Activated CD4-positive, alpha-beta T cell treated with anti-CD3 and anti-CD28 coated beads, Interleukin-2, Interleukin-4, amounts not matched to agents 100 ng/mL and 50 ng/mL, durations not matched to agents 16 hours and 8 hours (primary cell): ENCODE measurements at regions not wholly inside any gene's neighbourhood (a gene's known extent, or its start where the extent isn't known, plus 50 kb on each side); places are given as distances from the start of the nearest gene placed in this dataset.
"Not testable (repeated sequence)": the region's sequence is repeated elsewhere in the genome, so short reads cannot be mapped to it uniquely, and the experiment has no call there.

Experiments used
- DNase-seq: peaks from one replicate; pipeline ENCODE4 v3.0.0-alpha.2; 2020; ENCODE audit warnings: low spot score

DNA sequence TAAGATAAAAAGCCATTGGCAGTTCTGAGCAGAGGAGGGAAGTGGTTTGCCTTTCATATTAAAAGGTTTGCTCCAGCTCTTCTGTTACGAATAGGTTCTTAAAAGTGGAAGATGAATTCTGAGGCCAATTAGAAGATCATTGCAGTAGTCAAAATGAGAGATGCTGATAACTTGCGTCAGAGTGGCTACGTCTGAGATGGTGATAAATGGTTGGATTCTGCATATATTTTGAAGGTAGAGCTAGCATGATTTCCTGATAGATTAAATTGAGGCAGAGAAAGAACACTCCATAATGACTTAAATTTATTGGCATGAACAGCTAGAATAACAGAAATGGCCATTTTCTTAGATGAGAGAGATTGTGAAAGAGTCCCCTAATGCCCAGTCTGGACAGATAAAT lies 652.6 kb downstream of the DACH1 start:
- no peak for DNase-seq

- DNase-seq, result no peak
Measured at GRCh38 chr13:71213252-71213821, 653.7 kb downstream of the DACH1 start.

DNA sequence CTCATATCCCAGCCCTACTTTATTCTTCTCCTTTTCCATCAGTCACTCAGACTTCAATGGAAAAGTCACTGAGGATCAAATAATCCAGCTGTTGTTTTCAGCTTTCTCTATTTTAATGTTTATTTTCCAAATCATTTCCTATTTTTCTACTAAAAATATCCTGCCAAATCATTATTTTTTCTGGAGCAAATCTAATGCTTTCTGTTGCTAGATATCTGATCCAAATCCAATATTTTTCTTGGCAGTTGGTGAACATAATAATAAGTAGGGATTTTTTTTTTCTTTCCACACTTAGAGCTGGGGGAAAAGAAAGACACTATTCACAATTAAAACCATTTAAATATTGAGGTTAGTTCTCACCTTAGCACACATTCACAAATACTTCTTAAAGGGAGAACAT lies 656.1 kb downstream of the DACH1 start:
- no peak for DNase-seq

GRCh38 chr13:71209217-71209616 lies 657.8 kb downstream of the DACH1 start:
- DNase-seq, result no peak

- not testable (repeated sequence) for DNase-seq
Measured at GRCh38 chr13:71184583-71184982, 682.4 kb downstream of the DACH1 start.

- not testable (repeated sequence) for DNase-seq
Measured at GRCh38 chr13:71183352-71183751, 683.7 kb downstream of the DACH1 start.

DNA sequence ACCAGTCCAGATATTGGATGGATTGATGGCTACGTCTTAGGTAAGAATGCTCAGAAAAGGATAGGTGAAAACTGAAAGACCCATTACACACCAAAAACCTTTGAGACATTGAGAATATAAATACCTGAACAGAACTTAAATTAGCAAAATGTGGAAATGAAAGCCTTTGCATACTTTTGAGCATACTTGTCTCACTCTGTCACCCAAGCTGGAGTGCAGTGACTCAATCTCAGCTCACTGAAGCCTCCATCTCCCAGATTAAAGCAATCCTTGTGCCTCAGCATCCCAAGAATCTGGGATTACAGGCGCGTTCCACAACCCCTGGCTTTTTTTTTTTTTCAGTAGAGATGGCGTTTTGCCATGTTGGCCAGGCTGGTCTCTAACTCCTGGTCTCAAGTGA lies 695.3 kb downstream of the DACH1 start:
- DNase-seq, result no peak

DNA sequence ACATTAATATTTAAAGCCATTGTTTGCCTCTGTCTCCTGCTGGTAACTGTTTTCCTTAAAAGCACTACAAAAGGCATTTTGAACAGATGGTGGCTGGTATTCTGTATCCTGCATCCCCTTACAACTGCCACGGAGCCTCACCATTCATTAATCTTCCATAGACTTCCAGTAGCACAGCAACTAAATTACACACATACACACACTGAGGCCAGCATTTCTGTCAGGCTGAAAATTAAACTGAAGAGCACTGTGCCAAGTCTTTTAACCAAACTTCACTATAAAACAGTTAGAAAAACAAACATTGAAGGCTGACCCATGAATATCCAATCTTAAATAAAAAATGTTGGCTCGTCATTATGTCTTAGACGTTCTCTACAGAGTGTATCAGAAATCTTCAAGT lies 697.8 kb downstream of the DACH1 start:
- no peak for DNase-seq

- no peak for DNase-seq
Measured at GRCh38 chr13:71156550-71156949, 710.5 kb downstream of the DACH1 start.

DNA sequence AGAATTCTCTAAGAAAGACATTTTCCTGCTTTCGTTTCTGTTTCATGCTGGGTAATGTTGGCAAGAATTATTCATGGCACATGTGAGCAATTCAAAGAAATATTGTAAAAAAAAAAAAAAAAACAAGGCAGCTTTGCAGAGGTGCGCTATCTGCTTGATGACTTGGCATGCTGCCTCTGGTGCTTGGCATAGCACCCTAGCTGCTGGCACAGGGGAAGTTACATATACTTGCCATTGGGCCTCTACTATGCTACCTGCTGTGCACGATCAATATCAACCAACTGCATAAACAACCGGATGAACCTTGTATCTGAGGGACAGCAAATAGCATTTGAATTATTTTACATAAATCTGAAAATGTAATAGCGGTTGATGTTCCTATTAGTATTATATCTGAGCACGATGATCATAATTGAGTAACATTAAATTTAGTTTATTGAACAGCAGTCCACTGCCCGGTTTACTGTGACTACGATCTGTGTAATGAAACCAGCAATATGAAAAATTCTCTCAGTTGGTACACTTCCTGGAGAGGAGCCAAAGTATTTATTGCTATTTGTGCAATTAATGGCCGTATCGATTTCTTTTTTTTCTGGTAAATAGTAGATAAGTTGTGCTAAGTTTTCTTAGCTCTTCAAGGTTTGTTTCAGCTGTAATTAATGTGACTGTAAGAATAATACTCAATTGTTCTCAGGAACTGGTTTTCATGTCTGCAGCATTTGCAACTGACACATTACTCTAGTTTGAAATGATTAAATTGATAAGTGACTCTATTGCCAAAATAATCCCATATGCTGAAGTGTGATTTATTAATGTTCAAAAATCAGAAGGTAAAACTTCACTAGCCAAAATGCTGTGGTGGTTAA lies 717.3 kb downstream of the DACH1 start:
- no peak for DNase-seq

GRCh38 chr13:71149046-71149445 lies 718.0 kb downstream of the DACH1 start:
- no peak for DNase-seq

DNA sequence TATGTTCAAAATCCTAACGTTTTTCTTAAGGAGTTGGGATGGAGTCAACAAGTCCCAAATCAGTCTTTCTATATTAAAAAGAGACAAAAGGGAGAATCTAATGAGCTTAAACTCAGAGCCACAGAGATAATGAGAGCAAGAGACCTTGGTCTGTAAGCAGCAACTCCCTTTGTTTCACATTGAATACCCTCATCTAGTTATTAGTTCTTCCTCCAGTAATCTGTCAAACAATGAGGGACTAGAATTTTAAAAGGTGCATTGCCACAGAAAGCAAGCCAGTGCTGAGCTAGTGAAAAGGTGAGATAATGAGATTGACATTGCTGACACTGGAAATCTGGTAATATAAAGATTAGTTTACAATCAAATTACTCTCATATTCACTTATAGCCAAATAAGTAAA lies 718.6 kb downstream of the DACH1 start:
- DNase-seq, result no peak

DNA sequence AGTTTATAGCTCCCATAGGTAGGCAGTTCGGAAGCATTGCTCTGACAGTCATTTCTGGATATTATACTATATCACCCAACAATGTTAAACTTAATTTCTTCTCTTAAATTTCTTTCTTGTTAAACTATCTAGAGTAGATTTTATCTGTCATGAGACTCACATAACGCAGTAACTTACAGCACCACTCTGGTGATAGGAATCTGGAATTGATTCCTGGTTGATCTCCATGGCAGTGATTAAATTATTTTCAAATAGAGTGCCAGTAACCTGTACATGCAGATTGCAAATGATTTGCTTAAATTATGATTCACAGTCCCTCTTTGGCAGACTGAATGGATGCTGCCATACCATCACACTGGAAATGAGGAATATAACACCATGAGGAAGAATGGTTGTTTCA lies 722.1 kb downstream of the DACH1 start:
- DNase-seq, result no peak

- DNase-seq, result no peak
Measured at GRCh38 chr13:71137101-71137500, 729.9 kb downstream of the DACH1 start.

DNA sequence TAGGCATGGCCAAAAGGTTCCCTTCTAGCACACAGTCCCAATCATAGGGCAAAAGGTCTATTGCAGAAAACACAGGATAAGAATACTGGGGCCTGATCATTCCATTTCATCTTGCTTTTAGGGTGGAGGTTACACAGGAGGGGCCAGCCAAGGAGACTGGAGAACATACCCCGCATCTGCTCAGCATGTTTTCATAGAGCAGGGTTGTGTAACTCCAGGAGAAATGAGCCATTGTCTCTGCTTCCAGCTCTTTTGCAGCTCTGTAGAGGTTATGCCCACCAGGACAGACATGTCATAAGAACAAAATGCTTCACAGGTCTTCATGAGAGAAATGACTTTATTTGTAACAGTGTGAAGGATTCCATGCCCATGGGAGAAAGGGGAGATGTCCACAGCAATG lies 742.8 kb downstream of the DACH1 start:
- DNase-seq, result no peak

DNA sequence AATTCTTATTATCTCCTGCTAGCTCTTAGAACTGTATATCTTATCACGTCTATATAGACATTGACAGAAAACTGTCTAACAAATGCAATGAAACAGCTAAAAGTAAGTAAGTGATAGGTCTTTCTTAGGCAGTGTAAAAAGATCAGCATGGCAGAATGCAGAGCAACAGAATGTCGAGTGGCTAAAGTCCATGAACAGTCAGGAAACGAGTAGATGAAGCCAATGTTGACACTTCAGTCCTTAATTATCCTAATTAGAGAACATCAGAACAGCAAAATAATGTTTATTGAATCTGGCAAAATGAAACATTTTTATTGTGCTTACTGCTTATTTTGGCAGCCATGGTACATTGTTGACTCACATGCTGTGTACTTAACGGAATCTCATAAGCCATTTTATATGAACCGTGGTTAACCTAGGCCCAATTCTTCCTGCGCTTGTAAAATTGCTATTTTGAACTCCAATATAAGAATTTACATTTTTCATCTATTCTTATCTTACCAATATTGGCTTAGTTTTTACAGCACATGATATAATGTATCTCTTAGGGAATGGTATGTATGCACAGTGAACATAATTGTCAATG lies 748.1 kb downstream of the DACH1 start:
- no peak for DNase-seq

- no peak for DNase-seq
Measured at GRCh38 chr13:71117920-71118319, 749.1 kb downstream of the DACH1 start.

DNA sequence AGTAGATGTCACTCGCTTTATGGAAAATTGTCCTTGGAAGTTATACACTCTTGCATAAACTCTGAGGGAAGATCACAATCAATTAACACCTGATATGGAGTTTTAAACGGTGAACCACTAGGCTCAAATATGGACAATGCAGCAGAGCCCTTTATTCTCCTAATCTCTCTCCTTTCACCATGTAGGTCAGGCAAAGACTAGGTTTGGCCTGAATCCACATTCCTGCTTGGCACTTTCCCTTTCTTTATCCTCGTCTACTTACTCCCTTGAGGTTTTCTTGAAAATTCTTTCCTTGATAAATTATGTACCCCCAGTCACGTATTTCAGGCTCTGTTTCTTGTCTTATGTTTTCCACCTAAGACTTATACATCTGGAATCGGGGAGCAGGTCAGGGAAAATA lies 751.7 kb downstream of the DACH1 start:
- DNase-seq, result no peak

DNA sequence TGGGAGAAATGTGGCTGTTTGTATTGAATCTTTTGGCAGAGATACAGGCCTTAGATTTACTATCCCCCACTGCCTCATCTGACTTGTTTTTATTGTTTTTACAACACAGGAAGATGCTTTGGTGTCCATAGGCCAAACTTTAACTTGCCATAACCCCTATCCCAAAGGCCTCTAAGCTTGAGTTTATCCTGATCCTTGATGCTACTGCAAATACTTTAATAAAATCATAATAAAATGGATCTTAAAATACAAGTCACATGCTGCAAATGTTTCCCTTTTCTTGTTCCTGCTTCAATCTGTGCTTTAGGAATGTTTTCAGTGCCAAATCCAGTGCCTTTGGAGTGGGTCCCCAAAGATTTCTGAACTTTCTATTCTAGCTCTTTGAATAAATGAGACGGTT lies 770.6 kb downstream of the DACH1 start:
- no peak for DNase-seq

GRCh38 chr13:71090990-71091389 lies 776.0 kb downstream of the DACH1 start:
- DNase-seq, result no peak

DNA sequence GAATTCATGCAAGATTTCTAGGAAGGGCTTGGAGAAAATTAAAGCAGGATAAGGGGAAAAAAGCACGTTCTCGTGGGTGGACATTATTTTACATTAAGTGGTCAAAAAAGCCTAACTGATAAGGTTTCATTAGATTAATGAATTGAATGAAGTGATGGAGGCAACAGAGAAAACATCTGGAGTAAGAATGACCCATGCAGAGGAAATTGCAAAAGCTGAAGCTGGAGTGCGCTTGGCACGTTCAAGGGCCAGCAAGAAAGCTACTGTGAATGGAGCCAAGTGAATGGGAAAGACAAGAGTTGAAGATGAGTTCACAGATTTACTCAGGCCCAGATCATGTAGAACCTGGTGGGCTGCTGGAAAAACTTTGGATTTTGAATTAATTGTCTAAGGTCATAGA lies 777.9 kb downstream of the DACH1 start:
- DNase-seq, result no peak

DNA sequence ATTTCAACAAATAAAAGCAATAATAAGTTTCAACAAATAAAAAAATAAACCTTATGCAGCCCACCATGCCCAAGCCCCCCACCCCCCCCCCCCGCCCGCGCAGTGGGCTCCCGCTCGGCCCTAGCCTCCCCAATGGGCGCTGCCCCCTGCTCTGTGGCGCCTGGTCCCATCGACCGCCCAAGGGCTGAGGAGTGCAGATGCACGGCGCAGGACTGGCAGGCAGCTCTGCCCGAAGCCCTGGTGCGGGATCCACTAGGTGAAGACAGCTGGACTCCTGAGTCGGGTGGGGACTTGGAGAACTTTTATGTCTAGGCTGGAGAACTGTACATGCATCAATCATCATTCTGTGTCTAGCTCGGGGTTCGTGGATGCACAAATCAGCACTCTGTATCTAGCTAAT lies 779.6 kb downstream of the DACH1 start:
- DNase-seq, result no peak

DNA sequence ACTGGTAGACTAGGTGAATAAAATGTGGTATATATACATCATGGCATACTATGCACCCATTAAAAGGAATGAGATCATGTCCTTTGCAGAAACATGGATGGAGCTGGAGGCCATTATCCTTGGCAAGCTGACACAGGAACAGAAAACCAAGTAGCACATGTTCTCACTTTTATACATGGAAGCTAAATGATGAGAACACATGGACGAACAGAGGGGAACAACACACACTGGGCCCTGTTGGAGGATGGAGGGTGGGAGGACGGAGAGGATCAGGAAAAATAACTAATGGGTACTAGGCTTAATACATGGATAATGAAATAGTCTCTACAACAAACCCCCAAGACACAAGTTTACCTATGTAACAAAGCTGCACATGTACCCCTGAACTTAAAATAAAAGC lies 780.0 kb downstream of the DACH1 start:
- DNase-seq, result no peak

GRCh38 chr13:71082631-71083030 lies 784.4 kb downstream of the DACH1 start:
- DNase-seq, result no peak
